K562 (cell line): ENCODE measurements at regions not wholly inside any gene's neighbourhood (a gene's known extent, or its start where the extent isn't known, plus 50 kb on each side); places are given as distances from the start of the nearest gene placed in this dataset.

ENCODE experiments used
- ATF2 ChIP-seq: sonication (generic); formaldehyde crosslinking; IDR thresholded peaks from 2 replicates; pipeline ENCODE4 v1.8.1; 2022; ENCODE audit warnings: missing genetic modification reagents
- CC2D1A ChIP-seq: fragments of 450-650 bp; IDR thresholded peaks from 2 replicates; pipeline ENCODE4 v1.6.1; 2017; ENCODE audit warnings: mild to moderate bottlenecking
- CTCF ChIP-seq, 3 experiments: IDR thresholded peaks in 2 of 3; conservative IDR thresholded peaks in 1 of 3; 2 replicates each; pipeline ENCODE4 v1.5.1; 2011 to 2012; ENCODE audit warnings: low read length in 3 of 3, mild to moderate bottlenecking in 3 of 3, control low read depth in 2 of 3, improper control_type of control experiment in 1 of 3, inconsistent platforms in 1 of 3, low read depth in 1 of 3, mixed read lengths in 1 of 3, moderate library complexity in 1 of 3; ENCODE audit not compliant: insufficient read depth in 2 of 3
- HDAC6 ChIP-seq: IDR thresholded peaks from 2 replicates; pipeline ENCODE4 v1.6.1; 2012; ENCODE audit warnings: low read depth, mild to moderate bottlenecking, control low read depth, inconsistent platforms, low read length, moderate library complexity
- POLR2A ChIP-seq: fragments of 450-650 bp; conservative IDR thresholded peaks from 2 replicates; pipeline ENCODE4 v1.6.1; 2016
- SMARCC2 ChIP-seq: fragments of 450-650 bp; IDR thresholded peaks from 2 replicates; pipeline ENCODE4 v1.6.1; 2017; ENCODE audit warnings: antibody characterized with exemption, moderate library complexity, mild to moderate bottlenecking, low read depth
- TARDBP ChIP-seq: fragments of 450-650 bp; IDR thresholded peaks from 2 replicates; pipeline ENCODE4 v1.6.1; 2016
- TCF7 ChIP-seq: sonication (generic); IDR thresholded peaks from 2 replicates; pipeline ENCODE4 v1.6.1; 2016; ENCODE audit warnings: antibody characterized with exemption, borderline replicate concordance
- WHSC1 ChIP-seq: IDR thresholded peaks from one replicate; pipeline ENCODE4 v1.6.1; 2012; ENCODE audit warnings: low read length, control low read depth, inconsistent platforms
- ZBTB2 ChIP-seq: fragments of 450-650 bp; IDR thresholded peaks from 2 replicates; pipeline ENCODE4 v1.6.1; 2016; ENCODE audit warnings: antibody characterized with exemption
- ZNF668 ChIP-seq: fragments of 250-450 bp; sonication (Bioruptor Pico); IDR thresholded peaks from 2 replicates; pipeline ENCODE4 v1.8.0; 2022; ENCODE audit warnings: mild to moderate bottlenecking, inconsistent platforms

GRCh38 chr10:10010397-10010796 lies 1007.3 kb upstream of the CELF2 start:
- TF ChIP-seq TARDBP = no peak
- no peak for TF ChIP-seq HDAC6
- TF ChIP-seq WHSC1 = no peak
- TF ChIP-seq TCF7 = no peak
- no peak for TF ChIP-seq CC2D1A
- no peak for TF ChIP-seq ZNF668 (CRISPR knock-in tag)
- TF ChIP-seq SMARCC2 = no peak
- no peak for TF ChIP-seq POLR2A
- TF ChIP-seq ATF2 (CRISPR knock-in tag) = no peak
- no peak for TF ChIP-seq CTCF (IDR thresholded peaks at IDR 0.05 in 2 of 3, conservative IDR thresholded peaks at IDR 0.05 in 1 of 3; ENCODE audit: insufficient read depth in 2 of 3, low read depth in 1 of 3, low read length in 3 of 3)
- no peak for TF ChIP-seq ZBTB2
